ENCODE measurements at regions not wholly inside any gene's neighbourhood (a gene's known extent, or its start where the extent isn't known, plus 50 kb on each side); places are given as distances from the start of the nearest gene placed in this dataset.

GRCh38 chr3:14297784-14298236, 104.6 kb upstream of the SLC6A6 start:
- POLR2A ChIA-PET (ENCODE audit: unreplicated experiment) = no interaction called here
- intact Hi-C loops (cut with micrococcal nuclease) (no loop called here), in situ Hi-C loops (cut with MboI; ENCODE audit: low sequenced_read_pairs) (no loop called here), dilution Hi-C loops (cut with HindIII; ENCODE audit: low sequenced_read_pairs, unreplicated experiment) (no loop called here)
- Histone ChIP-seq H4K20me1 (ENCODE audit: insufficient read depth, low read length) (no peaks in the 10 kb centered on the region), H3K56ac (ENCODE audit: extremely low read depth, insufficient read depth, low read length) (no peak overlapping the region), H3K4me1 (ENCODE audit: control insufficient read depth, insufficient read depth, low read length) (peaks cover 2% of the 10 kb centered on the region; the same call in 1 of the 2 replicates), H3K79me1 (ENCODE audit: low read depth in 1 of 2, low read length in 2 of 2) (no peaks in the 10 kb centered on the region), H3K27me3 (ENCODE audit: control insufficient read depth, insufficient read depth, low read length) (peaks cover 12% of the 10 kb centered on the region), H4K5ac (ENCODE audit: low read depth, low read length) (no peak overlapping the region), H3K9me1 (ENCODE audit: insufficient read depth, low read length) (no peaks in the 10 kb centered on the region; the same call in 1 of the 2 replicates), H2BK5ac (ENCODE audit: low read depth, low read length, poor library complexity, severe bottlenecking) (no peak overlapping the region), H3K4me2 (ENCODE audit: low read depth, low read length) (no peak overlapping the region), H2AFZ (replicated peaks; ENCODE audit: low read length, poor library complexity) (no peak overlapping the region), H3K27ac (ENCODE audit: insufficient read depth, low read length) (no peak overlapping the region), H2BK20ac (ENCODE audit: low read depth, low read length) (no peak overlapping the region), H4K91ac (ENCODE audit: insufficient read depth, low read depth, low read length) (no peak overlapping the region), H3K9me3 (ENCODE audit: control insufficient read depth, insufficient read depth, low read length) (no peaks in the 10 kb centered on the region), H2AK5ac (ENCODE audit: low read depth, low read length) (no peak overlapping the region), H3K18ac (ENCODE audit: low read depth, low read length) (no peak overlapping the region), H4K8ac (ENCODE audit: low read depth in 2 of 2, low read length in 2 of 2) (no peak overlapping the region), H2BK15ac (ENCODE audit: low read depth, low read length) (no peak overlapping the region), H3K14ac (replicated peaks; ENCODE audit: low read depth, low read length) (no peak overlapping the region), H2AK9ac (replicated peaks; ENCODE audit: low read depth, low read length, poor library complexity) (no peak overlapping the region), H2BK120ac (ENCODE audit: low read depth, low read length) (no peak overlapping the region), H3K4me3 (ENCODE audit: insufficient read depth, low read depth, low read length) (no peak overlapping the region), H3K36me3 (ENCODE audit: control insufficient read depth, insufficient read depth, low read length) (no peaks in the 10 kb centered on the region), H3K9ac (ENCODE audit: low read depth, low read length) (no peak overlapping the region), H3K4ac (ENCODE audit: low read depth, low read length) (no peak overlapping the region), H3K23ac (ENCODE audit: low read depth, low read length) (no peak overlapping the region)
- no TSS peak for BruUV-seq (replicated peaks)
- WGBS, 2 experiments (ENCODE audit: extremely low coverage in 2 of 2, insufficient read length in 1 of 2) = 34% methylated on average over 10 of the region's 37 CpGs; no CpG with 5 or more reads in 1 of the 2 experiments
- ATAC-seq (ENCODE audit: low read depth) = no peak
- CTCF ChIA-PET = no interaction called here
- TF ChIP-seq POLR2A (IDR thresholded peaks at IDR 0.05; ENCODE audit: low read depth, low read length) (no peak), BHLHE40 (IDR thresholded peaks at IDR 0.05; ENCODE audit: low read depth, low read length) (0 out of 2 replicates have a peak, but pooled peaks have one; percentile 26)
- DNase-seq = no peak
